ENCODE measurements at regions not wholly inside any gene's neighbourhood (a gene's known extent, or its start where the extent isn't known, plus 50 kb on each side); places are given as distances from the start of the nearest gene placed in this dataset.

DNA sequence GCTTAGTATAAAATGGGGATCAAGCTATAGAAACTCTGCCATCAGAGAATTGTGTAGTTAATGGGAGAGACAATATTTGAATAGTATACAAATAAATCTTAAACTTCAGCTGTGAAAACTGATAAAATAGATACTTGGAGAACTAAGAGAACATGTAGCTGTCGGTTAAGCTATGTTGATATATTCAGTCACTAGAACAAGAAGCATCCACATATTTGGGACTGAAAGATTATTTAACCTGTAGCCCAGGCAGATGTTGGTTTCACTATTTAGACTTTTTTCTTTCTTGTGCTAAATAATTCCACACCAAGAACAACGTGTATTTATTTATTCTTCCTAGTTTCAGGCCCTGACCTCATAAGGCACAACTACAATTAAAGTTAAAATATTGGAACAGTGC is 521.0 kb upstream of the CCNG1 start:
- TF ChIP-seq, protein P1, sequence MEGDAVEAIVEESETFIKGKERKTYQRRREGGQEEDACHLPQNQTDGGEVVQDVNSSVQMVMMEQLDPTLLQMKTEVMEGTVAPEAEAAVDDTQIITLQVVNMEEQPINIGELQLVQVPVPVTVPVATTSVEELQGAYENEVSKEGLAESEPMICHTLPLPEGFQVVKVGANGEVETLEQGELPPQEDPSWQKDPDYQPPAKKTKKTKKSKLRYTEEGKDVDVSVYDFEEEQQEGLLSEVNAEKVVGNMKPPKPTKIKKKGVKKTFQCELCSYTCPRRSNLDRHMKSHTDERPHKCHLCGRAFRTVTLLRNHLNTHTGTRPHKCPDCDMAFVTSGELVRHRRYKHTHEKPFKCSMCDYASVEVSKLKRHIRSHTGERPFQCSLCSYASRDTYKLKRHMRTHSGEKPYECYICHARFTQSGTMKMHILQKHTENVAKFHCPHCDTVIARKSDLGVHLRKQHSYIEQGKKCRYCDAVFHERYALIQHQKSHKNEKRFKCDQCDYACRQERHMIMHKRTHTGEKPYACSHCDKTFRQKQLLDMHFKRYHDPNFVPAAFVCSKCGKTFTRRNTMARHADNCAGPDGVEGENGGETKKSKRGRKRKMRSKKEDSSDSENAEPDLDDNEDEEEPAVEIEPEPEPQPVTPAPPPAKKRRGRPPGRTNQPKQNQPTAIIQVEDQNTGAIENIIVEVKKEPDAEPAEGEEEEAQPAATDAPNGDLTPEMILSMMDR (IDR thresholded peaks at IDR 0.05), result no peak
- TF ChIP-seq, protein P2, sequence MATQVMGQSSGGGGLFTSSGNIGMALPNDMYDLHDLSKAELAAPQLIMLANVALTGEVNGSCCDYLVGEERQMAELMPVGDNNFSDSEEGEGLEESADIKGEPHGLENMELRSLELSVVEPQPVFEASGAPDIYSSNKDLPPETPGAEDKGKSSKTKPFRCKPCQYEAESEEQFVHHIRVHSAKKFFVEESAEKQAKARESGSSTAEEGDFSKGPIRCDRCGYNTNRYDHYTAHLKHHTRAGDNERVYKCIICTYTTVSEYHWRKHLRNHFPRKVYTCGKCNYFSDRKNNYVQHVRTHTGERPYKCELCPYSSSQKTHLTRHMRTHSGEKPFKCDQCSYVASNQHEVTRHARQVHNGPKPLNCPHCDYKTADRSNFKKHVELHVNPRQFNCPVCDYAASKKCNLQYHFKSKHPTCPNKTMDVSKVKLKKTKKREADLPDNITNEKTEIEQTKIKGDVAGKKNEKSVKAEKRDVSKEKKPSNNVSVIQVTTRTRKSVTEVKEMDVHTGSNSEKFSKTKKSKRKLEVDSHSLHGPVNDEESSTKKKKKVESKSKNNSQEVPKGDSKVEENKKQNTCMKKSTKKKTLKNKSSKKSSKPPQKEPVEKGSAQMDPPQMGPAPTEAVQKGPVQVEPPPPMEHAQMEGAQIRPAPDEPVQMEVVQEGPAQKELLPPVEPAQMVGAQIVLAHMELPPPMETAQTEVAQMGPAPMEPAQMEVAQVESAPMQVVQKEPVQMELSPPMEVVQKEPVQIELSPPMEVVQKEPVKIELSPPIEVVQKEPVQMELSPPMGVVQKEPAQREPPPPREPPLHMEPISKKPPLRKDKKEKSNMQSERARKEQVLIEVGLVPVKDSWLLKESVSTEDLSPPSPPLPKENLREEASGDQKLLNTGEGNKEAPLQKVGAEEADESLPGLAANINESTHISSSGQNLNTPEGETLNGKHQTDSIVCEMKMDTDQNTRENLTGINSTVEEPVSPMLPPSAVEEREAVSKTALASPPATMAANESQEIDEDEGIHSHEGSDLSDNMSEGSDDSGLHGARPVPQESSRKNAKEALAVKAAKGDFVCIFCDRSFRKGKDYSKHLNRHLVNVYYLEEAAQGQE (IDR thresholded peaks at IDR 0.05; ENCODE audit: insufficient read depth in 1 of 2, low read depth in 2 of 2, low read length in 1 of 2), result no peak
- TF ChIP-seq POLR2AphosphoS5 (IDR thresholded peaks at IDR 0.05; ENCODE audit: low read depth, low read length) (no peak), TCF7L2 (IDR thresholded peaks at IDR 0.05; ENCODE audit: low read depth, low read length) (no peak), SIN3A (IDR thresholded peaks at IDR 0.05; ENCODE audit: borderline replicate concordance, insufficient read depth, low read depth, low read length) (no peak)

Measured in Panc1 (cell line).